ENCODE measurements at regions not wholly inside any gene's neighbourhood (a gene's known extent, or its start where the extent isn't known, plus 50 kb on each side); places are given as distances from the start of the nearest gene placed in this dataset.

DNA sequence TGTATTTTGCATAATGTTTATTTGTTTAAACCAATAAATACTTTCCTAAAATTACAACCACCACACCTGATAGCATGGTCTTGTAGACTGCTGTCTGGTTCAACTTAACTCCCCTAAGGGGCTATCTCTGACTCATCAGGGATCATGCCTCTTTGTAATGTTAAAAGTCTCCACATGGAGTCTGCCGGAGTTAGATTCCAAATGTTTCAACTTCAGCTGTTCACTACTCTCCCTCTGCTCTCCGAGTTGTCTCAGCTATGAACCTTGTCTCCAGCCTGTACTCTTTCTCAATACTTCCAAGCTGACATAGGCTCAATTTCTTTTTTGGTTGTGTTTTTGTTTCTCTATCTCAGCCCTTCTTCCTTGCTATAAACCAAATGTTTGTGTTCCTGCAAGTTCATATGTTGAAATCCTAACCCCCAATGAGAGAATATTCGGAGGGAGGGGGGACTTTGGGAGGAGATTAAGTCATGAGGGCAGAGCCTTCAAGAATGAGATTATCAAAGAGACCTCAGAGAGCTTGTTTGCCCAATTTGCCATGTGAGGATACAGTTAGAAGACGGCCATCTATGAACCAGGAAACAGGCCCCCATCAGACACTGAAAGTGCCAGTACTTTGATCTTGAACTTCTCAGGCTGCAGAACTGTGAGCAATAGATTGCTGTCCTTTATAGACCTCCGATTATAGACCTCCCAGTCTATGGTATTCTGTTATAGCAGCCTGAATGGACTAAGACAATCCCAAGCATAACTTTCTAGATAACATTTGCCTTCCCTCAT lies 858.2 kb downstream of the VRK1 start:
- no peak for DNase-seq
- H3K27ac ChIP-seq: no peak overlapping the region

DNA sequence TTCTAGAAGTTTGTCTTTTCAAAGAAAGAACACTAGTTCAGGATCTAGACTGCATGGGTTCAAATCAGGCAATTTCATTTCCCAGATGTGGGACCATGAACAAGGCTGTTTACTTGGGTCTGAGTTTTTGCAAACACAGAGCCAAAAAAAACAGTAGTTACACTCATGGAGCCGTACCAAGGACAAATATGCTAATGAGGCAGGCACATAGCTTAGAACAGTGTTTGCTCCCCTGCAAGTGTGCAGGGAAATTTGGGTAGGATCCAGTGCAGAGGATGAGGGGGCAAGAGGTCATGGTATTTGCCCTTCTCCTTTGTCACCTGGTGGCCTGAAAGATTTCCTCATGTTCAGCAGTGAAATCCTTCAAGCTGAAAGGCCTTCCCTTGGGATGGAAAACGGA lies 860.4 kb downstream of the VRK1 start:
- TF ChIP-seq, protein P1, sequence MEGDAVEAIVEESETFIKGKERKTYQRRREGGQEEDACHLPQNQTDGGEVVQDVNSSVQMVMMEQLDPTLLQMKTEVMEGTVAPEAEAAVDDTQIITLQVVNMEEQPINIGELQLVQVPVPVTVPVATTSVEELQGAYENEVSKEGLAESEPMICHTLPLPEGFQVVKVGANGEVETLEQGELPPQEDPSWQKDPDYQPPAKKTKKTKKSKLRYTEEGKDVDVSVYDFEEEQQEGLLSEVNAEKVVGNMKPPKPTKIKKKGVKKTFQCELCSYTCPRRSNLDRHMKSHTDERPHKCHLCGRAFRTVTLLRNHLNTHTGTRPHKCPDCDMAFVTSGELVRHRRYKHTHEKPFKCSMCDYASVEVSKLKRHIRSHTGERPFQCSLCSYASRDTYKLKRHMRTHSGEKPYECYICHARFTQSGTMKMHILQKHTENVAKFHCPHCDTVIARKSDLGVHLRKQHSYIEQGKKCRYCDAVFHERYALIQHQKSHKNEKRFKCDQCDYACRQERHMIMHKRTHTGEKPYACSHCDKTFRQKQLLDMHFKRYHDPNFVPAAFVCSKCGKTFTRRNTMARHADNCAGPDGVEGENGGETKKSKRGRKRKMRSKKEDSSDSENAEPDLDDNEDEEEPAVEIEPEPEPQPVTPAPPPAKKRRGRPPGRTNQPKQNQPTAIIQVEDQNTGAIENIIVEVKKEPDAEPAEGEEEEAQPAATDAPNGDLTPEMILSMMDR (IDR thresholded peaks at IDR 0.05): no peak
- intact Hi-C loops (cut with DNase I; ENCODE audit: low total_unique reads): no loop called here
- Histone ChIP-seq H3K9me3 (no peaks in the 10 kb centered on the region), H3K27ac (no peak overlapping the region), H3K27me3 (no peaks in the 10 kb centered on the region), H3K36me3 (no peaks in the 10 kb centered on the region), H3K4me3 (no peak overlapping the region), H3K4me1 (no peaks in the 10 kb centered on the region)
- no peak for DNase-seq

More for the DNA sequence above, 858.2 kb downstream of the VRK1 start:
- TF ChIP-seq, protein P1 (IDR thresholded peaks at IDR 0.05): no peak
- no peaks in the 10 kb centered on the region for H3K27me3 ChIP-seq
- no peaks in the 10 kb centered on the region for H3K4me1 ChIP-seq
- intact Hi-C loops (cut with DNase I; ENCODE audit: low total_unique reads): no loop called here
- no peaks in the 10 kb centered on the region for H3K9me3 ChIP-seq
- H3K4me3 ChIP-seq: no peak overlapping the region
- H3K36me3 ChIP-seq: no peaks in the 10 kb centered on the region

DNA sequence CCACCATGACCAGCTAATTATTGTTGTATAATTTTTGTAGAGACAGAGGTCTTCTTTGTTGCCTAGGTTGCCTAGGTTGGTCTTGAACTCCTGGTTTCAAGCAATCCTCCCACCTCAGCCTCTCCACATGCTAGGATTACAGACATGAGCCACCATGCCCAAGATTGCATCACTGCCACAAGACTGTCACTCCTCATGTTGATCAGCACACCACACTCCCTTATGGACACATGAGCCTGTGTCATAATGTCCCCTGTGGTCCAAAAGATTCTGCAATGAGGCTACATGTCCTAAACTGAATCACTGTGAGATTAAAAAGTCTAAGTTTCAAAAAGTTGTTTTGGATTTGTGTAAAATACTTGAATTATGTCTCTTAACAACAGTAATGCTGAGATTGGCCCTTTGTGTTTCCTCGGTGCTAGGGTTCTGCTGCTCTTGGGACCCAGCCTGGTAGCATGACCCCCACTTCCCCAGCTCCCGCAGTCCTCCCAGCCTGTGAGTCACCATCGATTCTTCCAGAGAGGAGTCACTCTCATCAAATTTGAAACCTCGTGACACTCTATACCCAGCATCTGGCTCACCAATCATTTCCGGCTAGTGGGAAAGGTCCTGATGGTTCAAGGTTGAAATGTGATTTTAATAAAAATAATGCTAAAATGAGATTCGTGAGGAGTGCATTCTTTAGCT lies 890.9 kb downstream of the VRK1 start:
- Histone ChIP-seq H3K27me3 (no peaks in the 10 kb centered on the region), H3K4me3 (no peak overlapping the region), H3K27ac (no peak overlapping the region), H3K9me3 (no peaks in the 10 kb centered on the region), H3K4me1 (no peaks in the 10 kb centered on the region), H3K36me3 (no peaks in the 10 kb centered on the region)
- TF ChIP-seq, protein P1 (IDR thresholded peaks at IDR 0.05): no peak
- no peak for DNase-seq
- intact Hi-C loops (cut with DNase I; ENCODE audit: low total_unique reads): no loop called here

DNA sequence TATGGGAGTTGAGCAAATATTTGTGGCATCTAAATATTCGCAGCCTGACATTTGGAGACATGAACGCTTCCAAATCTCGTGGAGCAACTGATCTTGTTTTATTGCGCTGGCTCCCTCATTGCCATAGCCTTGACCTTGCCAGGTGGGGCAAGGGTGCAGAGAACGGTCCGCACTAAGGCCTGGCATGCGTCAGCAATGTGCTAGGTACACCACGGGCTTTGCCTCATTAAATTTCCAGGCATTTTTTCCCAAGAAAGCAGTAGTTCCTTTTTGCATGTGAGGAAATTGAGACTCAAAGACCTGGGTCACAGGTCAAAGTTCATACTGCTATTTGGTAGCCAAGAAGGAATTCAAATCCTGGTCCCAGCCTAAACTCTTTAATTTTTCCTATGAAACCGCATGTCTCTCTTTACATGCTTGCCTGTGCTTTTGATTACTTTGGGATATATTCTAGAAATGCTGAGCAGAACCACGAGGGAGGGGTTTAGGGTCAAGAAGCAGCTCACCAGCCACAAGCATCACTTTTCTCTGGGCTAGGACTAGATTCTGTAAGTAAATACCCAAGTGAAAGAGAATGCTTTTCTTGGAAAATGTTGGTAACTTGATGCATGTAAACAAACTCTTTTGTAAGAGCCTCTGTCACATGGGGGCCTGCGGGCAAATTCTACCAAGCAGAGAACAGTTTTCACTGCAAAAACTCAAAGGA lies 891.6 kb downstream of the VRK1 start:
- H3K4me1 ChIP-seq: no peaks in the 10 kb centered on the region
- no peaks in the 10 kb centered on the region for H3K27me3 ChIP-seq
- H3K27ac ChIP-seq: no peak overlapping the region
- H3K4me3 ChIP-seq: no peak overlapping the region
- H3K9me3 ChIP-seq: no peaks in the 10 kb centered on the region
- no peak for DNase-seq
- H3K36me3 ChIP-seq: no peaks in the 10 kb centered on the region
- TF ChIP-seq, protein P1 (IDR thresholded peaks at IDR 0.05): no peak
- intact Hi-C loops (cut with DNase I; ENCODE audit: low total_unique reads): no loop called here

DNA sequence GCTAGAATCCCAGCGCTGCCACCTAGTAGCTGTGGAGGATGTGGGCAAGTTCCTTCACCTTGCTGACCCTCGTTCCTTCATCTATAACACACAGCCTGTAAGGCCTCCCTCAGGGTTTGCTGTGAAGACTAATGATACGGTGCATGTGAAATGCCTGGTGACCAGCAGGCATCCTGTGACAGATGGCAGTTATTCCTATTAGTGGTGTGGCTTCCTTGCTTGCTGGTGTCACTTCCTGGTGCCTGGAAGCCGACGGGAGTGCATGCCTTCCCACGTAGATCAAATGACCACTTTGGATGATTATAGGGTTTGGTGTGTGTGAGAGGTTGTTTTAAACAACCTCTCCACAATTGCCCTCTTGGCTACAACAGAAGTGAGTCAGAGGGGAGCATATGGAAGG lies 894.9 kb downstream of the VRK1 start:
- H3K4me1 ChIP-seq: no peaks in the 10 kb centered on the region
- TF ChIP-seq, protein P1 (IDR thresholded peaks at IDR 0.05): no peak
- no peaks in the 10 kb centered on the region for H3K27me3 ChIP-seq
- H3K9me3 ChIP-seq: no peaks in the 10 kb centered on the region
- H3K36me3 ChIP-seq: no peaks in the 10 kb centered on the region
- H3K4me3 ChIP-seq: no peak overlapping the region
- intact Hi-C loops (cut with DNase I; ENCODE audit: low total_unique reads): no loop called here
- no peak for DNase-seq
- no peak overlapping the region for H3K27ac ChIP-seq
